ENCODE measurements at regions not wholly inside any gene's neighbourhood (a gene's known extent, or its start where the extent isn't known, plus 50 kb on each side); places are given as distances from the start of the nearest gene placed in this dataset.
"Not testable (repeated sequence)": the region's sequence is repeated elsewhere in the genome, so short reads cannot be mapped to it uniquely, and the experiment has no call there.

GRCh38 chr15:38130205-38130567, 122.5 kb upstream of the SPRED1 start:
- no peak for DNase-seq

DNA sequence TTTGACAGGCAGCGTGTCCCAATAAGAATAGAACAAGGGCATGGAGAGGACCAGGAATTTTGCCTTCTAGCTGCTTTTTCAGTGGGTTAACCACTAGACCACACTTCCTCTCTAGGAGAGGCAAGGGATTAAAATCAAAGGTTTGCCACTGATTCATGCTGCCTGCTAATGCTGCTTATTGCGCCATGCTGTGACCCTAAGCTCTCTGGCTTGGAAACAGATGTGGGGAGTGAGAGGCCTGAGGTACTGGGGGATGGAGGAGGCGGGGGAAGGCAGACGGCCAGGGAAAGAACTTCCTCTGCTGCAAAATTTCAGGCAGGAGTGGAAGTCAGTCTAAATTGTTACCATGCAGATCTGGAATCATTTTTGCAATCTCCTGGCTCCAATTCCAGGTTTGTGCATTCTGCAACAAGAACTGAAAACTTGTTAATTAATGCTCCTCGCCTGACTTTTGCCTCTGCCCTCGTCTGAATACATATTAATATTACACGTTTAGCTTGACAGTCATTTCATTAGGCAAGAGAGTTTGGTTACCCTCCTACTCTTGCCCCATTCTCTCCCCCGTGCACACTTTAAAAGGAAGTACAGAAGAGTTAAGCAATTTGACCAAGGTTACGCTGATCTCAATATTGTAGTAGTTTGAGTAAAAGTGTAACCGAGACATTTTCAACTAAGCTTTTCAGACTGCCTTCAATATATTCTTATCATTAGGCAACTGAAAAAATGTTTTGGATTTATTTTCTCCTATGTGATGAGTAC, 121.7 kb upstream of the SPRED1 start:
- no peak for DNase-seq

GRCh38 chr15:38134252-38134651, 118.4 kb upstream of the SPRED1 start:
- no peak for DNase-seq

- not testable (repeated sequence) for DNase-seq
These were observed 110.4 kb upstream of the SPRED1 start for GRCh38 chr15:38142195-38142594.

GRCh38 chr15:38144921-38145320, 107.7 kb upstream of the SPRED1 start:
- DNase-seq, result no peak

DNA sequence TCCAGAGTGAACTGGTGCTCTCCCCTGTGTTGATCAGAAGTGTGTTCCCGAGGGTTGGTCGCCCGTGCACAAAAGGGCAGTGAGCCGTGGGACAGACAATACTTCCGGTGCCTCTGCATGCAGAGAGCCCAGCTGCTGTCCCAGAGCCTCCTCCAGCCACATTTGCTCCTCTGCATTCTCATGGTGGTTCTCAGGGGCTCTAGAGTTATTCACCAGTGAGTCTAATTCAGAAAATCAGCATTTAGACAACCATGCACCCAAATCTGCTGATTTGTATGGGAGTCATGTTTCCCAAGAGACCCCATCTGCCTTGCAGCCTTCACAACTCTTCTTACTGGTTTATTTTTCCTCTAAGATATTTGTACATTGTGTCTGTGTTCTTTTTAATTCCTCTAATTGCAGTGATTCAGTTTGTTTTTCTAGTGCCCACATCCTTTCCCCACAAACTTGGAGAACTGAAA, 107.0 kb upstream of the SPRED1 start:
- DNase-seq, result no peak

DNA sequence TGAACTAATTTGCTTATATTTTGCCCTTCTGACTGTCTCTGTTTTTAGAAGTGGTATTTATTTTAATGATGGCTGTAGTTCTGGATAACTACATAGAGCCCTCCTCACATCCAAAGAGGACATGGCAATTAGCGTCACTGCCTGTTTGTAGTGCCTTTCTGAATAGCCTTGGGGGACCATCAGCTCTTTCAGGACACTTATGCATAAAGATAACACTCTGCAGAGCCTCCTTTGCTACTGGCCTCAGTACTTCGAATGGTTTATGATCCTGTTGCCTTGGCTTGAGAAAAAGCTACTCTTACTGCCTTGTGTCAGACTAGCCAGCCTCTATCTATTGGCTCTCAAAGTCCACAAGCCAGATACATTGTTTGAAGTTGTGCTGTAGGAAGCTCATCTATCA, 105.4 kb upstream of the SPRED1 start:
- DNase-seq, result no peak

DNA sequence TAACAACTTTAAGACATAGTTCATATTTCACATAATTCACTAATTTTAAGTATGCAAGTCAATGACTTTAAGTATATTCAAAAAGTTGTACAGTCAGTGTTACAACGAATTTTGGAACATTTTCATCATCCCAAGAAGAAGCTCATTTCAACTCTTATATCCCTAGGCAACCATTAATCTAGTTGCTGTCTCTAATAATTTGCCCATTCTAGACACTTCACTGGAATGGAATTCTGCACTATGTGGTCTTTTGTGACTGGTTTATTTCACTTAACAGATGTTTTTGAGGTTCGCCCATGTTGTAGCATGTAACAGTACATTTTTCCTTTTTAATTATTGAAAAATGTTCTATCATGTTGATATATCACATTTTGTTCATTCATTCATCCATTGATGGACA, 104.2 kb upstream of the SPRED1 start:
- DNase-seq, result no peak

- no peak for DNase-seq
These were observed 103.3 kb upstream of the SPRED1 start for GRCh38 chr15:38149315-38149714.

DNA sequence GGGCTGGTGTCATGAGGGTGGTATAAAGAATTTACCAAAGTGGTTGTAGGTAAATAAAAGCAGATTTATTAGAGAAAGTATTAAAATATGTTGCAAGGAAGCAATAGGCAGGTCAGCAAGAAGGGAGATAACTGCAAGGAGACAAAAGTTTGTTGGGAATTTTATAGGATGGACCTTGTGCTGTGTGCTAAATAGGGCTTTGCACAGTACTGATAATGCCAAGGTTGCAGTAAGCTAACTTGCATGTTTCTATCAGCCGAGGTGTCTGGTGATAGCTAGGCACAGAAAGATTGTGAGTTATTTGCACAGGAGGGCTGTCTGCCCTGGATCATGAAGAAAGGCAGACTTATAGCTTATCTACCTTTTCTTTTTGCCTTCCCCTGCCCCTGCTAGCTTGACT, 102.5 kb upstream of the SPRED1 start:
- no peak for DNase-seq

DNA sequence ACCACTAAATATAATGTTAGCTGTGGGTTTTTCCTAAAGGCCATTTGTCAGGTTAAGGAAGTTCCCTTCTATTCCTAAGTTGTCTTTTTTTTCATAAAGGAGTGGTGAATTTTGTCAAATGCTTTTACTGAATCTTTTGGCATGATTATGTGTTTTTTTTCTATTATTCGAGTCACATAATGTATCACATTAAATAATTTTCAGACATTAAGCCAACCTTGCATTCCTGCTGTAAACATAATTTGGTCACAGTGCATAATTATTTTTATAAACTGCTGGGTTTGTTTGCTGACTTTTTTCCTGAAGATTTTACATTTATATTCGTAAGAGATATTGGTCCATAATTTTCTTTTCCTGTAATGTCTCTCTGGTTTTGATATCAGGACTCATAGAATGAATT, 101.8 kb upstream of the SPRED1 start:
- no peak for DNase-seq

DNA sequence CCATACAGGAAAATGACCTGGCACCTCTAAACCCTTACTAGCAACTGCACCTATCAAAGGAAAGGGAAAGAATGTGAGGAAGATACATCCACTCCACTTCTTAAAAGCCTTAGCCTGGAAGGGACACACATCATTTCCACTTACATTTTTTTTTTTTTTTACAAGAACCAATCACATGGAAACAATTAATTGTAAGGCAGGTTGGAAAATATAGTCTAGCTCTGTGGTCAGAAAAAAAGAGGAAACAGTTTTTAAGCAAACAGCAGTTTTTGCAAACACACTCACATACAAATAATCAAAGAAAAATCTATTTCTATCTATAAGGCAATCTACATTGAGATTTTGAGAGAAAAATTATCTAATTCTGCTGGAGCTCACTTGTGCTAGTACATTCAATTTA, 98.9 kb upstream of the SPRED1 start:
- DNase-seq, result no peak

DNA sequence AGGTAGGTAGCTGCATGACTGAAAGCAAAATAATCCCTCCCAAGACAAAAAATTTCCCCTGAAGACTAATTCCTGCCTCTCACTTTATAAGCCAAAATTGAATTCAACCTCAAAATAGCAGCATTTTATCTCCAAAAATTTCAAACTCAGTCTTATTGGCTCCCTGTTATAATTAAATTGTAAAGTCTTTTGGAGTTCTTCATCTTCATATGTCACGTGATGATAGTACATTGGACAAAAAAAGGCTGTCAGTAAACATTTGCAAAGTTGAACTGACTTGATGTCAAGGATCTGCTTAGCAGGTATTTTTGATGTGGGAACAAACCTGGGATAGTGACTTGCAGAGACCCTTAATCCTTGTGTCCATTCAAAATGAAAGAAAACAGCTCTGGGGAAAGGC, 98.4 kb upstream of the SPRED1 start:
- no peak for DNase-seq

DNA sequence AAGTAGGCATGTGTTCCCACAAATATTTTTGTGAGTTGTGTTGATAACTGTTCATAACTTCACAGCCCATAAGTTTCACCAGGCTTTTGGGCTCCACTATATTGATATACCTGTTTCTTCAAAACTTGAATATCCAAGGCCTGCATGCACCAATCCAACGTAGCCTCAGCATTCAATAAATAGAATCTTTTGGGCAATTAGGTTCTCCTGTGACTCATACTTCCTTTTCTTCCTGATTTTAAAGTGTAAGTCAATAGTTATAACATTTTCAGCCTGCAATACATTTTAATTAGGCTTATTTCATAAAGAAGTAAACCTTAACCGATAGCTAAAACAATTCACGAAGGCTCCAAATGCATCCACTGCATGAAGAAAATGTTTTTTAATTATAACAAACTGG, 97.8 kb upstream of the SPRED1 start:
- DNase-seq, result no peak

- DNase-seq, result no peak
These were observed 89.0 kb upstream of the SPRED1 start for GRCh38 chr15:38163658-38164057.

- no peak for DNase-seq
These were observed 88.6 kb upstream of the SPRED1 start for GRCh38 chr15:38164061-38164460.

- DNase-seq, result no peak
These were observed 88.1 kb upstream of the SPRED1 start for GRCh38 chr15:38164507-38164906.

- no peak for DNase-seq
These were observed 84.1 kb upstream of the SPRED1 start for GRCh38 chr15:38168467-38169070.

DNA sequence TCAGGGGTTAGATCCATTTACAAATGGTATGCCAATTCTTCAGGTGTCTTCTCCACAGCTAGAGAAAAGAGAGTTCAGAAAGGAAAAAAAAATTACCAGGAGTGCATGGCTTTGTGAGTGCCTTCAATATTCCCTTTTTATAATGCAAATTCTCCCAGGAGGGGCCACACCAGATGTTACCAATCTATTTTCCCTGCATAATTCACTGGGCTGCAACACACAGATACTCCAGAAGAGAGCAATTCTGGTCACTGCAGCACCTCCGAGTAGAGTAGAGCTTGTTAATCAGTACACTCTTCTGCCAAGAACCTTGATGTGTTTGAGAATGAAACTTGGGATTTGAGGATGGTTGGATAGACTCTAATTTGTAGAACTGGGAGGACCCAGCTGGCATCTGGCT, 80.7 kb upstream of the SPRED1 start:
- DNase-seq, result no peak

DNA sequence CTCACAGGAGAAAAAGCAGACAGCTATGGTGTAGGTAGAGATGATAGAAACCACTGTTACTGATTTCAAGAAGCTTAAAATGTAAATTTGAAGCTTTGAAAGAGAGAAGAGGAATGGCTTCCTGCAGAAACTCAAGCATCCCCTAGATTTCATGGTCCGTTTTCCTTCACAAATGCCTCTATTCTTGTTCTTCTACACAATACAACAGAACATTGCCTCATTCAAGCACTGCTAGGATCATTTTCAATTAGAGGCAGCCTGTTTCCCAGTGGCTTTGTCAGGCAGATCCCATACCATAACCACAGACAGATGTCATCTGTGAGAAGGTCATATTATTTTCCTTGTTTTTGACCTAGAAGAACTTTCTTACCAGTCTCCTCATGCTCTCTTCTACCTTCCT, 77.9 kb upstream of the SPRED1 start:
- DNase-seq, result no peak

DNA sequence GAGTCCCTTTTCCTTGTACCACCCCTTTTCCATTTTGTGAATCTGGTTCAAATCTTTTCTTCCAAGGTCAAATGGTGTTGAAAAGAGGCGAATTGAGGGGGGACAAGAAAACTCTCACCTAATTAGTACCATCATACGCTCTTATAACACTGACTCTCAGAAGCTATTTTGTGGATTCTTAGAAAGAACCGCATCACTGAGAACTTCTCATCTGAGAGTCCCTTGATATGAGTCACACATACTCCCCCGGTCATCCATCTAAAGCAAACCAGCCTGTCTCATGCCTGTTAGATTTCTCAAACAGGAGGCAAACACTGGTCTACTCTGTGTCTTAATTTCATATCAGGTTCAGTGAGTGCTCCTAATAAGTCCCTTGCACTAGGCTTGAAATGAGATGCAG, 76.5 kb upstream of the SPRED1 start:
- no peak for DNase-seq

DNA sequence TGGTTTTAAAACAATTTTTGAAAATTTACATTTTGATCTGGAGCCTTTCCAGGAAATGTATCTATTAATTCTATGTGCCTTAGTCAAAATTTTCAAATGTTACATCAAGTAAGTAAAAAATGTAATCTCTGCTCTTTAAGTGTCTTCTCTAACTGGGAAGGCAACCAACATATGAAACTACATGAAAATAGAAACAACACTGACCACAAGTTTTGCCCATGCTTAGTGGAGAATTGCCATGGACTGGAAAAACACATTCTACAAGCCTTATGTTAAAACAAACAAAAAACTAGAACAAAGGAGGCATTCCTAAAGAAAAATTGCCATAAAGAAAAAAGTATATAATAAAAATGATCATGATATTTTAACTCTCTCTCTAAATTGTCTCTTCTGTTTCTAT, 75.9 kb upstream of the SPRED1 start:
- DNase-seq, result no peak

GRCh38 chr15:38182900-38183299, 69.7 kb upstream of the SPRED1 start:
- no peak for DNase-seq

DNA sequence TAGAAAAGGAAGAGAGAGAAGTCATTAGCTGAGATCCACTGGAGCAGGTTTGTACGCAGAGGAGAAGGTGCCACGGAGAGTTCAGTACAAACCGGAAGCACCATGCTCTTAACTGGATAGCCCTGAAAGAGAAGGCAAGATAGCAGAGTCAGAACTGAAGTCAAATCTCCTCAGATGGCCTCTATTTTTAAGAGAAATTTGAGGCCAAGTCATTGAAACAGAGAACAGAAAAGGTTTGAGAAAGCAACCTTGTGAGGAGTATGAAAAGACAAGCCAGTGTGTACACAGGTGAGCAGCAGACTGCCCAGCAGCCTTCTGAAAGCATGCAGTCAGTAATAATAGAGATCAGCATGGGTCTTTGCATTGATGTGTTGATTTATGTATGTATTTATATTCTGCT, 66.1 kb upstream of the SPRED1 start:
- no peak for DNase-seq
